ENCODE measurements at regions not wholly inside any gene's neighbourhood (a gene's known extent, or its start where the extent isn't known, plus 50 kb on each side); places are given as distances from the start of the nearest gene placed in this dataset.

GRCh38 chr2:150782613-150783012 is 295.1 kb upstream of the RND3 start:
- H3K27ac ChIP-seq: no peak overlapping the region
- no peaks in the 10 kb centered on the region for H3K9me3 ChIP-seq (ENCODE audit: control insufficient read depth, low read length)
- no peak overlapping the region for H3K4me2 ChIP-seq (ENCODE audit: low read length)
- H3K79me2 ChIP-seq: no peaks in the 10 kb centered on the region
- H3K27me3 ChIP-seq (ENCODE audit: control insufficient read depth, insufficient read depth, low read length): no peaks in the 10 kb centered on the region
- H2AFZ ChIP-seq: no peak overlapping the region
- no peak for TF ChIP-seq CTCF (IDR thresholded peaks at IDR 0.05)
- no peak overlapping the region for H3K4me3 ChIP-seq (ENCODE audit: low read depth, low read length)
- H3K36me3 ChIP-seq (ENCODE audit: control insufficient read depth, insufficient read depth, low read length): no peaks in the 10 kb centered on the region
- no peaks in the 10 kb centered on the region for H3K4me1 ChIP-seq
- H3K9ac ChIP-seq: no peak overlapping the region

DNA sequence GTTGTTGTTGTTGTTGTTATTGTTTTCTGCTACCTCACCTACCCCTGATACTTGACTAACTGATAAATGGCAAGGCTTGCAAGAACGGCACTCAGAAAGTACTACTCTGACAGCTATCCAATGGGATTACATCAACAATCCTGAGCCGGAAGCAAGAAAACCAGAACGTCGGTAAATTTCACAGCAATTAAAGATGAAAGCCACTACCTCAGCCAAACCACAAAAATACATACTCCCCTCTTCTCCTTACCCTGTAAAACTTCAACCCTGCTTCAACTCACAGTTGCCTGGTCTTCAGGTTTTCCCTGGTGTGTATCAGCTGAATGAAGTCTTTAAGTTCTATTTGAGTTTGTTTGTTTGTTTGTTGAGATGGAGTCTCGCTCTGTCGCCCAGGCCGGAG is 293.7 kb upstream of the RND3 start:
- Histone ChIP-seq H3K79me2 (no peaks in the 10 kb centered on the region), H3K4me2 (ENCODE audit: low read length) (no peak overlapping the region), H3K4me3 (ENCODE audit: low read depth, low read length) (no peak overlapping the region), H3K4me1 (no peaks in the 10 kb centered on the region), H3K27ac (no peak overlapping the region), H2AFZ (no peak overlapping the region), H3K27me3 (ENCODE audit: control insufficient read depth, insufficient read depth, low read length) (no peaks in the 10 kb centered on the region), H3K36me3 (ENCODE audit: control insufficient read depth, insufficient read depth, low read length) (no peaks in the 10 kb centered on the region), H3K9me3 (ENCODE audit: control insufficient read depth, low read length) (no peaks in the 10 kb centered on the region), H3K9ac (no peak overlapping the region)
- TF ChIP-seq CTCF (IDR thresholded peaks at IDR 0.05): no peak

GRCh38 chr2:150778828-150779227 is 291.4 kb upstream of the RND3 start:
- no peak overlapping the region for H3K27ac ChIP-seq
- H3K36me3 ChIP-seq (ENCODE audit: control insufficient read depth, insufficient read depth, low read length): no peaks in the 10 kb centered on the region
- no peak for TF ChIP-seq CTCF (IDR thresholded peaks at IDR 0.05)
- H3K4me2 ChIP-seq (ENCODE audit: low read length): no peak overlapping the region
- no peak overlapping the region for H2AFZ ChIP-seq
- no peak overlapping the region for H3K4me3 ChIP-seq (ENCODE audit: low read depth, low read length)
- no peak overlapping the region for H3K9ac ChIP-seq
- H3K79me2 ChIP-seq: no peaks in the 10 kb centered on the region
- H3K27me3 ChIP-seq (ENCODE audit: control insufficient read depth, insufficient read depth, low read length): no peaks in the 10 kb centered on the region
- H3K4me1 ChIP-seq: no peaks in the 10 kb centered on the region
- no peaks in the 10 kb centered on the region for H3K9me3 ChIP-seq (ENCODE audit: control insufficient read depth, low read length)

- Histone ChIP-seq H3K4me2 (ENCODE audit: low read length) (no peak overlapping the region), H3K9me3 (ENCODE audit: control insufficient read depth, low read length) (no peaks in the 10 kb centered on the region), H3K4me1 (no peaks in the 10 kb centered on the region), H3K27me3 (ENCODE audit: control insufficient read depth, insufficient read depth, low read length) (no peaks in the 10 kb centered on the region), H3K4me3 (ENCODE audit: low read depth, low read length) (no peak overlapping the region), H2AFZ (no peak overlapping the region), H3K79me2 (no peaks in the 10 kb centered on the region), H3K27ac (no peak overlapping the region), H3K9ac (no peak overlapping the region), H3K36me3 (ENCODE audit: control insufficient read depth, insufficient read depth, low read length) (no peaks in the 10 kb centered on the region)
- TF ChIP-seq CTCF (IDR thresholded peaks at IDR 0.05): no peak
These were observed 282.0 kb upstream of the RND3 start for GRCh38 chr2:150769421-150769820.

- Histone ChIP-seq H3K27ac (no peak overlapping the region), H3K27me3 (ENCODE audit: control insufficient read depth, insufficient read depth, low read length) (no peaks in the 10 kb centered on the region), H3K4me2 (ENCODE audit: low read length) (no peak overlapping the region), H3K9ac (no peak overlapping the region), H3K4me1 (no peaks in the 10 kb centered on the region), H3K4me3 (ENCODE audit: low read depth, low read length) (no peak overlapping the region), H3K36me3 (ENCODE audit: control insufficient read depth, insufficient read depth, low read length) (no peaks in the 10 kb centered on the region), H3K9me3 (ENCODE audit: control insufficient read depth, low read length) (no peaks in the 10 kb centered on the region), H3K79me2 (no peaks in the 10 kb centered on the region), H2AFZ (no peak overlapping the region)
- TF ChIP-seq CTCF (IDR thresholded peaks at IDR 0.05): no peak
These were observed 280.7 kb upstream of the RND3 start for GRCh38 chr2:150767991-150768746.
